ENCODE measurements at regions not wholly inside any gene's neighbourhood (a gene's known extent, or its start where the extent isn't known, plus 50 kb on each side); places are given as distances from the start of the nearest gene placed in this dataset.

GRCh38 chr20:40414843-40415615 lies 274.0 kb downstream of the MAFB start:
- Histone ChIP-seq H3K9me3 (ENCODE audit: low read depth, low read length) (no peaks in the 10 kb centered on the region), H3K4me1 (ENCODE audit: insufficient read depth, low read length) (no peaks in the 10 kb centered on the region), H3K27me3 (ENCODE audit: insufficient read depth, low read length) (peaks cover 4% of the 10 kb centered on the region), H3K4me3 (ENCODE audit: low read length) (no peak overlapping the region)

- H3K9me3 ChIP-seq (ENCODE audit: low read depth, low read length) = no peaks in the 10 kb centered on the region
- no peak overlapping the region for H3K4me3 ChIP-seq (ENCODE audit: low read length)
- H3K4me1 ChIP-seq (ENCODE audit: insufficient read depth, low read length) = no peaks in the 10 kb centered on the region
- peaks cover 6% of the 10 kb centered on the region for H3K27me3 ChIP-seq (ENCODE audit: insufficient read depth, low read length)
Measured at GRCh38 chr20:40410028-40410427, 279.0 kb downstream of the MAFB start.

GRCh38 chr20:40397467-40397866 lies 291.6 kb downstream of the MAFB start:
- no peaks in the 10 kb centered on the region for H3K9me3 ChIP-seq (ENCODE audit: low read depth, low read length)
- H3K27me3 ChIP-seq (ENCODE audit: insufficient read depth, low read length) = no peaks in the 10 kb centered on the region
- no peak overlapping the region for H3K4me3 ChIP-seq (ENCODE audit: low read length)
- H3K4me1 ChIP-seq (ENCODE audit: insufficient read depth, low read length) = no peaks in the 10 kb centered on the region

GRCh38 chr20:40393197-40394079 lies 295.6 kb downstream of the MAFB start:
- peaks cover 9% of the 10 kb centered on the region for H3K4me1 ChIP-seq (ENCODE audit: insufficient read depth, low read length)
- no peaks in the 10 kb centered on the region for H3K27me3 ChIP-seq (ENCODE audit: insufficient read depth, low read length)
- no peaks in the 10 kb centered on the region for H3K9me3 ChIP-seq (ENCODE audit: low read depth, low read length)
- H3K4me3 ChIP-seq (ENCODE audit: low read length) = no peak overlapping the region

- no peaks in the 10 kb centered on the region for H3K9me3 ChIP-seq (ENCODE audit: low read depth, low read length)
- no peak overlapping the region for H3K4me3 ChIP-seq (ENCODE audit: low read length)
- no peaks in the 10 kb centered on the region for H3K27me3 ChIP-seq (ENCODE audit: insufficient read depth, low read length)
- peaks cover 9% of the 10 kb centered on the region for H3K4me1 ChIP-seq (ENCODE audit: insufficient read depth, low read length)
Measured at GRCh38 chr20:40390654-40391053, 298.4 kb downstream of the MAFB start.

- Histone ChIP-seq H3K9me3 (ENCODE audit: low read depth, low read length) (no peaks in the 10 kb centered on the region), H3K4me1 (ENCODE audit: insufficient read depth, low read length) (no peaks in the 10 kb centered on the region), H3K27me3 (ENCODE audit: insufficient read depth, low read length) (no peaks in the 10 kb centered on the region), H3K4me3 (ENCODE audit: low read length) (no peak overlapping the region)
Measured at GRCh38 chr20:40370800-40371199, 318.2 kb downstream of the MAFB start.

- Histone ChIP-seq H3K9me3 (ENCODE audit: low read depth, low read length) (no peaks in the 10 kb centered on the region), H3K27me3 (ENCODE audit: insufficient read depth, low read length) (no peaks in the 10 kb centered on the region), H3K4me3 (ENCODE audit: low read length) (no peak overlapping the region), H3K4me1 (ENCODE audit: insufficient read depth, low read length) (no peaks in the 10 kb centered on the region)
Measured at GRCh38 chr20:40368876-40369275, 320.2 kb downstream of the MAFB start.

GRCh38 chr20:40361916-40362315 lies 327.1 kb downstream of the MAFB start:
- Histone ChIP-seq H3K9me3 (ENCODE audit: low read depth, low read length) (no peaks in the 10 kb centered on the region), H3K4me3 (ENCODE audit: low read length) (no peak overlapping the region), H3K4me1 (ENCODE audit: insufficient read depth, low read length) (peaks cover 25% of the 10 kb centered on the region), H3K27me3 (ENCODE audit: insufficient read depth, low read length) (no peaks in the 10 kb centered on the region)

GRCh38 chr20:40359131-40359912 lies 329.7 kb downstream of the MAFB start:
- Histone ChIP-seq H3K27me3 (ENCODE audit: insufficient read depth, low read length) (peaks cover 1% of the 10 kb centered on the region), H3K4me1 (ENCODE audit: insufficient read depth, low read length) (peaks cover 28% of the 10 kb centered on the region), H3K9me3 (ENCODE audit: low read depth, low read length) (no peaks in the 10 kb centered on the region), H3K4me3 (ENCODE audit: low read length) (no peak overlapping the region)

GRCh38 chr20:40354880-40355279 lies 334.2 kb downstream of the MAFB start:
- H3K9me3 ChIP-seq (ENCODE audit: low read depth, low read length) = no peaks in the 10 kb centered on the region
- H3K4me1 ChIP-seq (ENCODE audit: insufficient read depth, low read length) = peaks cover 28% of the 10 kb centered on the region
- peaks cover 12% of the 10 kb centered on the region for H3K27me3 ChIP-seq (ENCODE audit: insufficient read depth, low read length)

GRCh38 chr20:40343390-40343789 lies 345.6 kb downstream of the MAFB start:
- H3K9me3 ChIP-seq (ENCODE audit: low read depth, low read length) = peaks cover 24% of the 10 kb centered on the region

More at GRCh38 chr20:40354880-40355279, 334.2 kb downstream of the MAFB start:
- no peak overlapping the region for H3K4me3 ChIP-seq (ENCODE audit: low read length)

GRCh38 chr20:40341561-40341960 lies 347.5 kb downstream of the MAFB start:
- H3K4me3 ChIP-seq (ENCODE audit: low read length) = no peak overlapping the region
- peaks cover 20% of the 10 kb centered on the region for H3K4me1 ChIP-seq (ENCODE audit: insufficient read depth, low read length)
- H3K27me3 ChIP-seq (ENCODE audit: insufficient read depth, low read length) = no peaks in the 10 kb centered on the region
- peaks cover 24% of the 10 kb centered on the region for H3K9me3 ChIP-seq (ENCODE audit: low read depth, low read length)

More at GRCh38 chr20:40343390-40343789, 345.6 kb downstream of the MAFB start:
- peaks cover 19% of the 10 kb centered on the region for H3K4me1 ChIP-seq (ENCODE audit: insufficient read depth, low read length)
- no peak overlapping the region for H3K4me3 ChIP-seq (ENCODE audit: low read length)
- H3K27me3 ChIP-seq (ENCODE audit: insufficient read depth, low read length) = no peaks in the 10 kb centered on the region

GRCh38 chr20:40339661-40340449 lies 349.2 kb downstream of the MAFB start:
- Histone ChIP-seq H3K4me1 (ENCODE audit: insufficient read depth, low read length) (peaks cover 20% of the 10 kb centered on the region), H3K27me3 (ENCODE audit: insufficient read depth, low read length) (no peaks in the 10 kb centered on the region), H3K4me3 (ENCODE audit: low read length) (no peak overlapping the region), H3K9me3 (ENCODE audit: low read depth, low read length) (peaks cover 24% of the 10 kb centered on the region)

- no peaks in the 10 kb centered on the region for H3K27me3 ChIP-seq (ENCODE audit: insufficient read depth, low read length)
- peaks cover 20% of the 10 kb centered on the region for H3K4me1 ChIP-seq (ENCODE audit: insufficient read depth, low read length)
- no peaks in the 10 kb centered on the region for H3K9me3 ChIP-seq (ENCODE audit: low read depth, low read length)
- no peak overlapping the region for H3K4me3 ChIP-seq (ENCODE audit: low read length)
Measured at GRCh38 chr20:40336533-40336932, 352.5 kb downstream of the MAFB start.
